Calu3 (cell line): ENCODE measurements at regions not wholly inside any gene's neighbourhood (a gene's known extent, or its start where the extent isn't known, plus 50 kb on each side); places are given as distances from the start of the nearest gene placed in this dataset.
"Not testable (repeated sequence)": the region's sequence is repeated elsewhere in the genome, so short reads cannot be mapped to it uniquely, and the experiment has no call there.

Experiments used
- BruUV-seq: library from RNA; stranded (reverse); fragments of 400-500 nt; replicated peaks from 2 replicates; lab custom pipeline; 2021; lab: Mats Ljungman, UMichigan
- CTCF ChIA-PET: fragments of 300-600 bp; sonication (Branson Sonifier 250); formaldehyde crosslinking; loops from one replicate; lab custom pipeline; 2022; ENCODE audit warnings: antibody characterized with exemption; lab: Charles Lee
- DNase-seq: peaks from one replicate; pipeline ENCODE4 v3.0.0; 2022
- H3K27ac Mint-ChIP-seq: one replicate; pipeline ENCODE4 v1.8.0; 2022; ENCODE audit warnings: mixed read lengths; ENCODE audit not compliant: unreplicated experiment
- H3K27me3 Mint-ChIP-seq: one replicate; pipeline ENCODE4 v1.8.0; 2022; ENCODE audit warnings: mixed read lengths; ENCODE audit not compliant: unreplicated experiment
- H3K36me3 Mint-ChIP-seq: one replicate; pipeline ENCODE4 v1.8.0; 2022; ENCODE audit warnings: mild to moderate bottlenecking, moderate library complexity, mixed read lengths; ENCODE audit not compliant: insufficient read depth, unreplicated experiment
- H3K4me1 Mint-ChIP-seq: one replicate; pipeline ENCODE4 v1.8.0; 2022; ENCODE audit warnings: mild to moderate bottlenecking, low read depth, mixed read lengths; ENCODE audit not compliant: unreplicated experiment
- H3K4me3 Mint-ChIP-seq: one replicate; pipeline ENCODE4 v1.8.0; 2022; ENCODE audit warnings: mild to moderate bottlenecking, low read depth, moderate library complexity, mixed read lengths; ENCODE audit not compliant: unreplicated experiment
- H3K9me3 Mint-ChIP-seq: one replicate; pipeline ENCODE4 v1.8.0; 2022; ENCODE audit warnings: low read depth, mixed read lengths; ENCODE audit not compliant: unreplicated experiment
- CTCF ChIP-seq: fragments of 200-600 bp; IDR thresholded peaks from one replicate; pipeline ENCODE4 v1.8.0; 2022; ENCODE audit warnings: antibody characterized with exemption; ENCODE audit not compliant: unreplicated experiment
- intact Hi-C: fragments of 100-400 bp; cut with micrococcal nuclease; formaldehyde crosslinking; loops from one replicate; pipeline ENCODE4 v1.10.0; 2022; ENCODE audit not compliant: unreplicated experiment

- H3K27me3 Mint-ChIP-seq, result peaks cover 13% of the 10 kb centered on the region
- no peak overlapping the region for H3K4me3 Mint-ChIP-seq
- no peak for DNase-seq
- CTCF ChIA-PET, result interaction anchor here (0.6 kb wide), 1 partner anchor 66 kb away, joined by 3 read pairs; no protein-coding TSS in a partner anchor
- TF ChIP-seq CTCF, result no peak
- no peaks in the 10 kb centered on the region for H3K9me3 Mint-ChIP-seq
- H3K36me3 Mint-ChIP-seq, result no peaks in the 10 kb centered on the region
- no peak overlapping the region for H3K27ac Mint-ChIP-seq
- BruUV-seq, result no TSS peak
- H3K4me1 Mint-ChIP-seq, result no peaks in the 10 kb centered on the region
- intact Hi-C loops, result no loop called here
These were observed 121.4 kb upstream of the CXorf66 start for GRCh38 chrX:140086691-140087090.

- H3K4me1 Mint-ChIP-seq, H3K27ac Mint-ChIP-seq, H3K36me3 Mint-ChIP-seq, CTCF ChIA-PET, H3K27me3 Mint-ChIP-seq, DNase-seq, H3K9me3 Mint-ChIP-seq, intact Hi-C loops, H3K4me3 Mint-ChIP-seq, BruUV-seq: not testable (repeated sequence)
These were observed 109.5 kb upstream of the CXorf66 start for GRCh38 chrX:140074851-140075250.

GRCh38 chrX:140071037-140071436 is 105.7 kb upstream of the CXorf66 start:
- no TSS peak for BruUV-seq
- H3K27ac Mint-ChIP-seq, result no peak overlapping the region
- CTCF ChIA-PET, result no interaction called here
- TF ChIP-seq CTCF, result no peak
- no peak overlapping the region for H3K4me3 Mint-ChIP-seq
- no peaks in the 10 kb centered on the region for H3K4me1 Mint-ChIP-seq
- H3K9me3 Mint-ChIP-seq, result no peaks in the 10 kb centered on the region
- no peak for DNase-seq
- H3K36me3 Mint-ChIP-seq, result no peaks in the 10 kb centered on the region
- intact Hi-C loops, result no loop called here
- H3K27me3 Mint-ChIP-seq, result no peaks in the 10 kb centered on the region

- TF ChIP-seq CTCF, result no peak
- no peaks in the 10 kb centered on the region for H3K36me3 Mint-ChIP-seq
- H3K4me1 Mint-ChIP-seq, result no peaks in the 10 kb centered on the region
- no peaks in the 10 kb centered on the region for H3K27me3 Mint-ChIP-seq
- CTCF ChIA-PET, result no interaction called here
- H3K4me3 Mint-ChIP-seq, result no peak overlapping the region
- no peak overlapping the region for H3K27ac Mint-ChIP-seq
- intact Hi-C loops, result no loop called here
- no peaks in the 10 kb centered on the region for H3K9me3 Mint-ChIP-seq
- DNase-seq, result no peak
- no TSS peak for BruUV-seq
These were observed 100.8 kb upstream of the CXorf66 start for GRCh38 chrX:140065961-140066662.

GRCh38 chrX:140064993-140065392 is 99.7 kb upstream of the CXorf66 start:
- DNase-seq, result no peak
- Mint-ChIP-seq H3K27ac (no peak overlapping the region), H3K27me3 (no peaks in the 10 kb centered on the region), H3K36me3 (no peaks in the 10 kb centered on the region), H3K4me3 (no peak overlapping the region), H3K4me1 (no peaks in the 10 kb centered on the region), H3K9me3 (no peaks in the 10 kb centered on the region)
- intact Hi-C loops, result no loop called here
- TF ChIP-seq CTCF, result no peak
- no TSS peak for BruUV-seq
- CTCF ChIA-PET, result interaction anchor here (0.6 kb wide), 1 partner anchor 607 kb away, joined by 3 read pairs; no protein-coding TSS in a partner anchor
